GM19438 (cell line): ENCODE measurements at regions not wholly inside any gene's neighbourhood (a gene's known extent, or its start where the extent isn't known, plus 50 kb on each side); places are given as distances from the start of the nearest gene placed in this dataset.

Experiments used
- ATAC-seq: cut with Tn5 transposase; IDR thresholded peaks from one replicate; pipeline ENCODE4 v1.9.1; 2021; ENCODE audit warnings: low read depth; ENCODE audit not compliant: unreplicated experiment

GRCh38 chr12:130070126-130070611 is 92.1 kb upstream of the FZD10 start:
- ATAC-seq, result no peak

DNA sequence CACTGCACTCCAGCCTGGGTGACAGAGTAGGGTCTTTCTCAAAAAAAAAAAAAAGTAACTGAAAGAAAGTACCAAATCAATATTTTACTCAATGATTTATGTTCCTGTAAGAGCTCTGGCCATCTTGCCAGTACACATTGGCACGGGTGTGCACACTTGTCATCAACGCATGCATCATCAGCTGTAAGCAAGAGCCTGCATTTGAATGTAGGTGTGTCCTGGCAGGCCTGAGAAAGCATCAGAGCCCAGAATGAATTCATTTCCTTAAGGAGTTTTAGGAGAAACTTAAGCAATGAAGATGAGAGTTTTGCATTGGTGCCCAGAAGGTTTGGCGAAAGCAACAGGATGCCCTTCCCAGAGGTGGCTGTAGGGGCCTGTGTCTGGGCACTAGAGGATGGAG is 88.5 kb upstream of the FZD10 start:
- ATAC-seq, result no peak

GRCh38 chr12:130074661-130075406 is 87.4 kb upstream of the FZD10 start:
- ATAC-seq, result no peak

- no peak for ATAC-seq
Measured at GRCh38 chr12:130075497-130076076, 86.7 kb upstream of the FZD10 start.

GRCh38 chr12:130076126-130076525 is 86.1 kb upstream of the FZD10 start:
- ATAC-seq, result no peak

GRCh38 chr12:130076752-130077151 is 85.5 kb upstream of the FZD10 start:
- ATAC-seq, result no peak

DNA sequence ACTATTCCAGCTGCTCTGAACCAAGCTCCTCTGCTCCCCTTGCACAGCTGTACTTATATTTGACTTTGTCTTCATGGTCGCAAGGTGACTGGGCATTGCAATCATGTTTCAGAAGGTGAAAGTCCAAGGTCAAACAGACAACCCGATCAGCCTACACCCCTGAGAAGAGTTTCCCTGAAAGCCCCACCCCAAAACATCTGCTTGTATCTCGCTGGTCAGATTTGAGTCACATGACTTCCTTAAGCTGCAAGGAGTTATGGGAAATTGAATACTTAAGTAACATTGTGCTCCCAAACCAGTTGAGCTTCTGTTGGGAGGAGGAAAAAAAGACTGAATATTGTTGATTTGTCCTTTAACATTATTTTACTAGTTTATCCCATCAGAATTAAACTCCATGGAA is 83.4 kb upstream of the FZD10 start:
- ATAC-seq, result no peak

DNA sequence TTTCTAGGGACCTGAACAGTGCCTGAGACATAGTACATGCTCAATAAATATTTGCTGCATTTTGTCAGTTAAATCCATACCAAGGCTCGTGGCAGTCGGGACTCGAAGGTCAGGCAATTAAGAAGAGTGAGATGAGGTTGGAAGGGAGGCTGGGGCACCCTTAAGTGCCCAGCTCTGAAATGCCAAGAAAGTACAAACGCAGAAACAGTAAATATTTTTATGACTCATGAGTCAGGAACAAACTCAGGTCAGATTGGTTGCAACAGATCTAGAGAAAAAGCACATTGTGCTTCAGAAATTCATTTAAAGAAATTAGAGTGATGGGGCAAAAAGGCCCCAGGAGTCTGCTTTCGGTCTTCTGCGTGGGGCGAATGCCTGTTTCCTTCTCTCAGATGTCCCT is 83.0 kb upstream of the FZD10 start:
- no peak for ATAC-seq

DNA sequence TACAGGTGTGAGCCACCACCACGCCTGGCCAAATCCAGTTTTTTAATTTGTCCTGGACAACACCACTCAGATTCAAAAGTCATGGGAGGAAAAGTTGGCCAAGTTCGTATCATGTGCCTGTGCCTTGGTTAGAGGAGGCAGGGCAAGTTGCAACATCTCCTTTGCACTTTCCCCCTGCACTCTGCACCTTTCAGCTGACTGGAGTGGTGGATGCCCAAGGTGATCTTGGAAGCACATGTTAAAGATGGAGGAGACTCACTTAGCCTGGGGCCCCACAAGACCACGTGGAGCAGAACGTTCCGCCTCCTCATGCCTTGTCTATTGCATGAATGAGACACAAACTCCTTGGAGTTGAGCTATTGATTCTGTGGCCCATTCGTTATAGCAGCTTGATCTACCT is 82.1 kb upstream of the FZD10 start:
- no peak for ATAC-seq

DNA sequence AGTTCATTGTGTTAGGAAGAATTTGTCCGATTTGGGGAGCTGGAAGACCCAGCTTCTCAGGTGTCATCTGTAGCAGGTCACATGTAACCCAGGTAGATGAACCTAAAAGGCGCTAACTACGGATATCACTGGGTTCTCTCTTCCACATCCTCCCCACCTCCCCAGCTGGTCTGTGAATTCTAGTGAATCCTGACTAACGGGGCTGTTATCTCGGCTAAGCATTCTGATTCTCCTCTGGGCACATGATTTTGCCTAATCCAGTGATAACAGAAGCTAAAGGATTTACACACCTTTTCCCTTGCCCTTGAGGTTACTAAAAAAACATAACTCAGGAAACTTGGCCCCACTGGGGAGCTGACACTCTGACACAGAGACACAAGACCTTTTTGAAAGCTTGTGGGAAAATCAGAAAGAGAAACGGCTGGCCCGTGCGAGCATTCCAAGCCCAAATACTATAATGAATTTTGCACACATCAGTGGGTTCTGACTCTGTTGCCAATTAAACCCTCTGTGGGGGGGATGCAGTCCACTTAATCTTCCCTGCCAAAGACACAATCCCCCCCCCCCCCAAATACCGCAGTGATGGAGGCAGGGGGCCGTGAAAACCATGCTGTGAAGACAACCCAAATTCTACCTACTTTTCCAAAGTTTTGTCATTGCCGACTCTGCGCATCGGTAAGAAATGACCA is 81.0 kb upstream of the FZD10 start:
- no peak for ATAC-seq

DNA sequence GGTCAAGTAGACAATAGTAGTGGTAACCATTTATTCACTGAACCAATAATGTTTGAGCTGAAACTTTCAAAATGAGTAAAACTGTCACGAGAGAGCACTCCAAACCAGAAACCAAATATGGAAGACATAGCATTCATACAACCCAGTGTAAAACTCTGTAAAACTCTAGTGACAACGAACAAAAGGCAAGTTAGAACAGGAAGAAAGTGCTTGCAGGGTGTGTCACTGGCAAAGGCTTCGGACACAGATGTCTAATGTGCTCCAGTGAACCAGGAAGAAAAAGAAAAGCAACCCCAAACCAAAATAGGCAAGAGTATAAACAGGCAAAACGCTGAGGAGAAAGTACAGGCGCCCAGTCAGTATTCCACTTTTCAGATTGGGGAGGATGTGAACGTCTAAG is 79.3 kb upstream of the FZD10 start:
- ATAC-seq, result no peak

GRCh38 chr12:130083734-130084133 is 78.5 kb upstream of the FZD10 start:
- ATAC-seq, result no peak

- ATAC-seq, result no peak
Measured at GRCh38 chr12:130084359-130084758, 77.9 kb upstream of the FZD10 start.

DNA sequence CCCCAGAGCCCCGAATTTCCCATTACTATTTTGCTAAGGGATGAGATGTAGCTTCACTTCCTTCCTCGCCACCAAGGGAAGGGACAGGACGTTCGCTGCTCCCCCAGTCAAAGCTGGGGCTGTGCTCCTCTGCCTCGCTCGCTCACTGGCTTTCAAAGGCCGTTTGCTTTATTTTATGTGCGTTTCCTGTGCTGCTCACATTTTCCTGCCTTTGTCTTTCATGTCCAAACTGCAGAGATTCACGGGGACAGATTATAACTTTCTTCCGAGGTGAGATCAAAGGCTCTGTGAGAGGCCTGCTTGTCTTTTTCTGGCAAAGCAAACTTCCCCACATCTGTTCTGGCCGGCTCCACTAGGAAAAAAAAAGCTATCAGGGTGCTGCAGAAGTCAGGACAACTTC is 76.0 kb upstream of the FZD10 start:
- ATAC-seq, result no peak

- ATAC-seq, result no peak
Measured at GRCh38 chr12:130086797-130087196, 75.5 kb upstream of the FZD10 start.

DNA sequence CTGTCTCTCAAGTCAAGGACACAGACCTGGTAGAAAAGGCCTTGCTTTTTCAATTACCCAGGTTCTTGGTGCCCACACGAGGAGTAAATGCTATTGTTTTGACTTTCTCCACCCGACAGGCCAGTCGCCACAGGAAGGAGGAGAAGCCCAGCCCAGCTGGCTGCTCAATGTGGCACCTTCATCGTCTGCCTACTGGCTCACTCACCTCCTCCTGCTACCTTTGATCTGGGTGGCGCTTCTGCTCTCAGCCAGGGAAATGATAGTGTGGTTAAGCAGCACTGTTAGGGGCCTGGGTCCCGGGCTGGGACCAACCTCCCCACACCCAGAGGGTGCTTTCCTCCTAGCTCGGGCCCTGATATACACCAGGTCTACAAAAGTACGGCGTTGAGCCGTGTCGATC is 75.0 kb upstream of the FZD10 start:
- no peak for ATAC-seq

DNA sequence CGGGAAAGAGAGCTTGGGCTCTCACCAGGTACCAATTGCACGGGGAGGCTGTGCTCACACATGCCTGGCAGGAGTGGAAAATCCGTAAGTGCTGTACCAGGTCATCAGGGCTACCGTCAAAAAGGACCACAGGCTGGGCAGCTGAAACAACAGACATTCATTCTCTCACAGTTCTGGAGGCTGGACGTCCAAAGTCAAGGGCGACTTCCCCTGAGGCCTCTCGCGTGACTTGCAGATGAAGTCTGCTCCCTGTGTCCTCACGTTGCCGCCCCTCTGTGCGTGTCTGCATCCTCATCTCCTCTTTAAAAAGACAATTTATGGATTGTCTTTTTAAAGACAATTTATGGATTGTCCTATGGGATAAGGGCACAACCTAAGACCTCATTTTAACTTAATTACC is 73.8 kb upstream of the FZD10 start:
- no peak for ATAC-seq

DNA sequence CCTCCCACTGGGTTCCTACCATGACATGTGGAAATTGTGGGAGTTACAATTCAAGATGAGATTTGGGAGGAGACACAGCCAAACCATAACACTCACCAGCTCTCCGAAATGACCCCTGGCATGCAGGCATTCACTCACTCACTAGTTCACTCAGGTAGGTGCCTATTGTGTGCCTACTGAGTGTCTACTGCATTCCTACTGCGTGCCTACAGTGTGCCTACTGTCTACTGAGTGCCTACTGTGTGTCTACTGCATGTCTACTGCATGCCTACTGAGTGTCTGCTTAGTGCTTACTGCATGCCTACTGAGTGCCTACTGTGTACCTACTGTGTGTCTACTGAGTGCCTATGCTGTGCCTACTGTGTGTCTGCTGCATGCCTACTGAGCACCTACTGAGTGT is 71.7 kb upstream of the FZD10 start:
- ATAC-seq, result no peak

DNA sequence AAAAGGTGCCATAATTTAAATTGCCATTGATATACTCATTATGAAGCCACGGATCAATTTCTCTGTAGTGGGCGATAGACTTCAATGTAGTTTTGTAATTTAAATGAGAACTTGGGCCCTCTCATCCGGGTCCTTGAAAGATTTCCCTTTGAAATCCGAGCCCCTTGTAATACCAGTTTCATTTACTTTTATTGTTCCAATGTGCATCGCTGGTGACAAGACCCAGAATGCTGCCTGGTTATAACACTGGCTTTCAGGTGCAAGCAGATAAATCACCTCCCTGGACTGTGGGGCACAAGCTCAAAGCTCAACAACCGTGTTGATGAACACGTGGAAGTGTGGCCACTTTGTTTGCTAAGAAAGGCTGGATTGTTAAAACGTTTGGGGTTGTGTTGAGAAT is 68.9 kb upstream of the FZD10 start:
- no peak for ATAC-seq

DNA sequence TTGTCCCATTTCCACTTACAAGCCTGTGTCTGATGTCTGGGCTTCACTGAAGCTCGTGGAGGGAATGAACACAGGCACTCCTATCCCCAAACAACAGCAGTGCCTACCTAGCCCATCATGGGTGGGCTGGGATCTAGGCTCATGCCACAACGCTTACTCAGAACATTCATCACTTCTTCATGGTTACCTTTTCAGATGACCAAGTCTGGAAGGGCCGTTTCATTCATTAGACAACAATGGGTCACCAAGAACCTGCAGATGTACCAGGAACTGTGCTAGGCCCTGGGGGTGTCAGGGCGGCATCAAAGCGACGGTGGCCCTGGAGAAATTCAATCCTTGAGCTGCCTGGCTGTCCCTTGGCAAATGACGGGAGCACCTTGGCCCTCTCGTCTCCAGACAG is 64.9 kb upstream of the FZD10 start:
- ATAC-seq, result no peak

DNA sequence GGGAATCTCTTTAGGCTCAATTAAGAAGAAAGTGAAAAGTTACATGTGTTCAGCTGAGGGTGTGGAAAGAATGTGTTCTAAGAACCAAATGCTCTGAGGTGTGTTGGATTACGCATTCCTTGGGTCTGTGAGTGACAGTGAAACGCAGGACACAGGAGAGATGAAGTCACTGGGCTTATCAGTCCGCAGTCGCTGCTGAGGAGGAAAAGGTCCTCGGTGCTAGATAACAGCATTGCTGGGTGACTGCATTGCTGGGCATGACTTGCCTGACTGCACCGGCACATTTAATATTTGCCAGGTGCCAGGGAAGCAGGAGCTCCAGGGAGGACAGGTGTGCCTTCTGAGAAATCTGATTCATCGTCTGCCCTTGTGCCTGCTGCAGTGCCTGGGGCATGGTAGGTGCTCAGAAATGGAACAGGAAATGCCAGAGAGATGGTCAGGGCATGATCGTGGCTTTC is 64.4 kb upstream of the FZD10 start:
- ATAC-seq, result no peak
